ENCODE measurements at regions not wholly inside any gene's neighbourhood (a gene's known extent, or its start where the extent isn't known, plus 50 kb on each side); places are given as distances from the start of the nearest gene placed in this dataset.
A peak's percentile ranks its signal among the peaks of the same experiment; 100 is the strongest.

- Histone ChIP-seq H2BK15ac (ENCODE audit: low read depth, low read length) (no peak overlapping the region), H3K23me2 (ENCODE audit: insufficient read length, low read depth, low read length, poor library complexity, severe bottlenecking) (no peaks in the 10 kb centered on the region), H2BK12ac (ENCODE audit: insufficient read length, low read depth, low read length) (no peak overlapping the region), H3K18ac (ENCODE audit: insufficient read length, low read depth, low read length) (peak overlapping the region; percentile 34), H2BK20ac (ENCODE audit: low read depth, low read length, poor library complexity, severe bottlenecking) (no peak overlapping the region), H3K14ac (ENCODE audit: insufficient read depth, low read length) (peak overlapping the region; percentile 28; the same call in 1 of the 2 replicates), H3K79me1 (ENCODE audit: insufficient read depth, low read depth, low read length, poor library complexity, severe bottlenecking) (no peaks in the 10 kb centered on the region), H3K27me3 (ENCODE audit: insufficient read depth, low read length) (no peaks in the 10 kb centered on the region), H3T11ph (ENCODE audit: low read length) (no peak overlapping the region), H2BK120ac (ENCODE audit: low read depth, low read length, poor library complexity, severe bottlenecking) (no peak overlapping the region), H2AFZ (ENCODE audit: low read length) (no peak overlapping the region), H2AK5ac (ENCODE audit: insufficient read length, low read length) (no peak overlapping the region), H3K4me1 (ENCODE audit: insufficient read depth, low read length) (no peaks in the 10 kb centered on the region), H3K4me2 (ENCODE audit: insufficient read depth, insufficient read length, low read length) (no peak overlapping the region), H3K4ac (ENCODE audit: low read depth, low read length) (no peak overlapping the region), H3K56ac (ENCODE audit: insufficient read length, low read depth, low read length) (no peak overlapping the region), H4K20me1 (ENCODE audit: control insufficient read depth, insufficient read depth, insufficient read length) (no peaks in the 10 kb centered on the region), H3K23ac (ENCODE audit: insufficient read length, low read depth, low read length) (no peak overlapping the region), H3K9ac (ENCODE audit: extremely low read depth, insufficient read length, low read length) (no peak overlapping the region), H2BK5ac (ENCODE audit: insufficient read length, low read length) (no peak overlapping the region), H3K27ac (ENCODE audit: insufficient read length, low read depth, low read length) (no peak overlapping the region), H3K79me2 (ENCODE audit: insufficient read depth, low read length) (no peaks in the 10 kb centered on the region), H4K8ac (replicated peaks; ENCODE audit: insufficient read length, low read depth, low read length) (no peak overlapping the region), H4K5ac (ENCODE audit: insufficient read length, low read depth, low read length) (no peak overlapping the region), H3K9me3 (ENCODE audit: control insufficient read depth, low read depth, low read length) (no peaks in the 10 kb centered on the region), H4K91ac (ENCODE audit: insufficient read length, low read depth, low read length) (no peak overlapping the region)
- no peak for DNase-seq
- Mint-ChIP-seq H3K4me1 (peaks cover 5 to 8% of the 10 kb centered on the region in 2 experiments), H3K9me3 (peaks cover 18% of the 10 kb centered on the region in 2 experiments), H3K36me3 (ENCODE audit: insufficient read depth in 1 of 3, low read depth in 3 of 3) (peaks cover 9 to 20% (median 15%) of the 10 kb centered on the region in 3 experiments), H3K27me3 (ENCODE audit: low read depth) (peaks cover 3% of the 10 kb centered on the region), H3K4me3 (no peak overlapping the region), H3K27ac (peak overlapping the region in 1 of 3 experiments; percentile 53; a peak in 2 of 7 replicates)
- WGBS (ENCODE audit: extremely low coverage, insufficient read length, low lambda C conversion rate): no CpG with 5 or more reads among the region's 8 CpGs
- no peak for TF ChIP-seq CTCF (conservative IDR thresholded peaks at IDR 0.05)
Measured at GRCh38 chrX:110600745-110601310, 194.8 kb downstream of the CHRDL1 start.

All from H9 (cell line).